Head of caudate nucleus (tissue), 42 donors: ENCODE measurements at regions not wholly inside any gene's neighbourhood (a gene's known extent, or its start where the extent isn't known, plus 50 kb on each side); places are given as distances from the start of the nearest gene placed in this dataset.
"Not testable (repeated sequence)": the region's sequence is repeated elsewhere in the genome, so short reads cannot be mapped to it uniquely, and the experiment has no call there.

Experiments used
- DNase-seq, 42 donors: peaks; one replicate each; pipeline versions ENCODE4 v3.0.0 to v3.0.0-alpha.2; 2020 to 2021; ENCODE audit warnings: mixed read lengths in 7 of 42
- intact Hi-C: fragments of 100-400 bp; cut with DNase I; formaldehyde crosslinking; loops from one replicate; pipeline ENCODE4 v1.15.0; 2022

GRCh38 chr12:75944905-75945432 lies 86.6 kb downstream of the PHLDA1 start:
- no peak for DNase-seq
- intact Hi-C loops = no loop called here

- intact Hi-C loops = no loop called here
- DNase-seq = no peak
These were observed 87.3 kb downstream of the PHLDA1 start for GRCh38 chr12:75944097-75944904.

GRCh38 chr12:75943730-75944096 lies 87.9 kb downstream of the PHLDA1 start:
- intact Hi-C loops = no loop called here

GRCh38 chr12:75941661-75942060 lies 89.9 kb downstream of the PHLDA1 start:
- DNase-seq, intact Hi-C loops: not testable (repeated sequence)

More at GRCh38 chr12:75943730-75944096, 87.9 kb downstream of the PHLDA1 start:
- no peak for DNase-seq

- DNase-seq = no peak
- intact Hi-C loops = no loop called here
These were observed 92.4 kb downstream of the PHLDA1 start for GRCh38 chr12:75939016-75939642.

GRCh38 chr12:75938189-75938588 lies 93.4 kb downstream of the PHLDA1 start:
- no peak for DNase-seq
- intact Hi-C loops = no loop called here

GRCh38 chr12:75937486-75937885 lies 94.1 kb downstream of the PHLDA1 start:
- DNase-seq = no peak
- intact Hi-C loops = no loop called here

GRCh38 chr12:75936515-75937440 lies 94.8 kb downstream of the PHLDA1 start:
- intact Hi-C loops = no loop called here

GRCh38 chr12:75935539-75936242 lies 95.9 kb downstream of the PHLDA1 start:
- intact Hi-C loops = no loop called here
- no peak for DNase-seq

More at GRCh38 chr12:75936515-75937440, 94.8 kb downstream of the PHLDA1 start:
- DNase-seq = no peak

- DNase-seq = no peak
- intact Hi-C loops = no loop called here
These were observed 98.5 kb downstream of the PHLDA1 start for GRCh38 chr12:75933101-75933500.

GRCh38 chr12:75932241-75932640 lies 99.3 kb downstream of the PHLDA1 start:
- DNase-seq = no peak
- intact Hi-C loops = no loop called here

- no peak for DNase-seq
- intact Hi-C loops = no loop called here
These were observed 107.5 kb downstream of the PHLDA1 start for GRCh38 chr12:75923964-75924666.

GRCh38 chr12:75922944-75923642 lies 108.5 kb downstream of the PHLDA1 start:
- intact Hi-C loops = no loop called here
- no peak for DNase-seq

GRCh38 chr12:75921622-75922289 lies 109.8 kb downstream of the PHLDA1 start:
- intact Hi-C loops = no loop called here
- no peak for DNase-seq

GRCh38 chr12:75917715-75918114 lies 113.9 kb downstream of the PHLDA1 start:
- DNase-seq = no peak
- intact Hi-C loops = no loop called here

GRCh38 chr12:75917083-75917482 lies 114.5 kb downstream of the PHLDA1 start:
- intact Hi-C loops = no loop called here
- DNase-seq = no peak
